HepG2 (cell line): ENCODE measurements at regions not wholly inside any gene's neighbourhood (a gene's known extent, or its start where the extent isn't known, plus 50 kb on each side); places are given as distances from the start of the nearest gene placed in this dataset.

Experiments
- ATAC-seq: fragments of 200-7000 bp; cut with Tn5 transposase; 3 replicates; pipeline ENCODE4 v1.9.1; 2020; ENCODE audit warnings: mild to moderate bottlenecking, moderate library complexity
- BruUV-seq: library from RNA; stranded (reverse); fragments of 400-500 nt; replicated peaks from 2 replicates; lab custom pipeline; 2021; lab: Mats Ljungman, UMichigan
- CTCF ChIA-PET: fragments of 300-600 bp; formaldehyde crosslinking; extraction: SDS; loops from one replicate; lab custom pipeline; 2021; ENCODE audit warnings: low total read pairs, inconsistent platforms, low intra/inter-chr PET ratio; lab: Yijun Ruan, JAX
- POLR2A ChIA-PET: fragments of 350-600 bp; sonication (Branson Sonifier 250); formaldehyde crosslinking; loops from one replicate; lab custom pipeline; 2020; ENCODE audit warnings: antibody characterized with exemption, inconsistent platforms; lab: Yijun Ruan, JAX
- DNase-seq: peaks from one replicate; pipeline ENCODE4 v3.0.0-alpha.2; 2015; ENCODE audit warnings: low spot score
- FAIRE-seq: peaks from 3 replicates; lab custom pipeline; 2011; peaks lifted over from hg19 to GRCh38; lab: Jason Lieb, UNC
- H2AFZ ChIP-seq: one replicate; pipeline ENCODE4 v1.6.1; 2011; ENCODE audit warnings: low read length, inconsistent platforms
- H3K27ac ChIP-seq: fragments of 300-600 bp; 3 replicates; pipeline ENCODE4 v1.8.0; 2011; ENCODE audit warnings: mixed run types, mild to moderate bottlenecking, mixed read lengths, low read length, inconsistent platforms; ENCODE audit not compliant: insufficient read depth; ENCODE audit errors: extremely low read length
- H3K27me3 ChIP-seq, 2 experiments: fragments of 200-600 bp in 1 of 2; 2 replicates in 1 of 2; 3 replicates in 1 of 2; pipeline versions ENCODE4 v1.6.0 to v1.8.0; 2011; ENCODE audit warnings: low read length in 2 of 2, mild to moderate bottlenecking in 2 of 2, moderate library complexity in 2 of 2, inconsistent platforms in 1 of 2; ENCODE audit not compliant: insufficient read depth in 2 of 2, control insufficient read depth in 1 of 2
- H3K36me3 ChIP-seq, 2 experiments: fragments of 200-600 bp in 1 of 2; replicated peaks in 1 of 2; 2 replicates in 1 of 2; 3 replicates in 1 of 2; pipeline versions ENCODE4 v1.5.1 to v1.8.0; 2011; ENCODE audit warnings: low read length in 2 of 2, inconsistent platforms in 1 of 2; ENCODE audit not compliant: insufficient read depth in 2 of 2, control insufficient read depth in 1 of 2
- H3K4me1 ChIP-seq: 2 replicates; pipeline ENCODE4 v1.5.1; 2012; ENCODE audit warnings: low read length, inconsistent platforms; ENCODE audit not compliant: insufficient read depth
- H3K4me2 ChIP-seq: 2 replicates; pipeline ENCODE4 v1.6.0; 2011; ENCODE audit warnings: low read depth, low read length, inconsistent platforms
- H3K4me3 ChIP-seq, 3 experiments: fragments of 200-600 bp in 1 of 3; sonication (generic), shearing (Covaris generic) in 1 of 3; replicated peaks in 1 of 3; 2 replicates each; pipeline ENCODE4 v1.5.1; 2011 to 2016; ENCODE audit warnings: low read length in 3 of 3, inconsistent platforms in 2 of 3, low read depth in 2 of 3, mild to moderate bottlenecking in 2 of 3, control low read depth in 1 of 3, mixed read lengths in 1 of 3; ENCODE audit not compliant: insufficient read depth in 1 of 3
- H3K79me2 ChIP-seq: one replicate; pipeline ENCODE4 v1.6.1; 2011; ENCODE audit warnings: low read length, inconsistent platforms; ENCODE audit not compliant: insufficient read depth
- H3K9ac ChIP-seq: 2 replicates; pipeline ENCODE4 v1.6.0; 2011; ENCODE audit warnings: mild to moderate bottlenecking, low read depth, low read length, inconsistent platforms; ENCODE audit not compliant: insufficient read depth
- H3K9me3 ChIP-seq: 2 replicates; pipeline ENCODE4 v1.5.1; 2012; ENCODE audit warnings: mild to moderate bottlenecking, low read length
- H4K20me1 ChIP-seq: 2 replicates; pipeline ENCODE4 v1.6.0; 2011; ENCODE audit warnings: inconsistent platforms, mild to moderate bottlenecking, low read length, moderate library complexity; ENCODE audit not compliant: insufficient read depth
- IRX3 ChIP-seq: sonication (generic); formaldehyde crosslinking; IDR thresholded peaks from 2 replicates; pipeline ENCODE4 v1.8.1; 2023; ENCODE audit warnings: mild to moderate bottlenecking, low read depth, missing genetic modification reagents, borderline replicate concordance
- NR2C2 ChIP-seq: sonication (generic); formaldehyde crosslinking; IDR thresholded peaks from 2 replicates; pipeline ENCODE4 v1.4.0; 2020; ENCODE audit warnings: missing genetic modification reagents, mild to moderate bottlenecking, moderate library complexity, borderline replicate concordance
- POLR2A ChIP-seq, 2 experiments: IDR thresholded peaks; 2 replicates each; pipeline ENCODE4 v1.6.1; 2011; ENCODE audit warnings: low read depth in 2 of 2, low read length in 2 of 2, mild to moderate bottlenecking in 1 of 2, moderate library complexity in 1 of 2; ENCODE audit not compliant: insufficient read depth in 1 of 2
- ZNF333 ChIP-seq: sonication (generic); formaldehyde crosslinking; IDR thresholded peaks from 2 replicates; pipeline ENCODE4 v1.4.0; 2020; ENCODE audit warnings: mild to moderate bottlenecking, missing genetic modification reagents, borderline replicate concordance
- ZNF570 ChIP-seq: sonication (generic); formaldehyde crosslinking; IDR thresholded peaks from 2 replicates; pipeline ENCODE4 v1.4.0; 2020; ENCODE audit warnings: mild to moderate bottlenecking, missing genetic modification reagents, borderline replicate concordance
- ZNF616 ChIP-seq: sonication (generic); formaldehyde crosslinking; IDR thresholded peaks from 2 replicates; pipeline ENCODE4 v1.5.0; 2020; ENCODE audit warnings: low read depth, mild to moderate bottlenecking, missing genetic modification reagents
- WGBS: methylation state at CpG from one replicate; pipeline ENCODE4 v1.1.6; 2017; ENCODE audit warnings: low lambda C conversion rate; 5-methylcytosine and 5-hydroxymethylcytosine counted together
- in situ Hi-C: cut with HindIII; loops from 2 replicates; pipeline ENCODE4 v1.10.0; 2017; ENCODE audit warnings: low pct_unique_long_range_greater_than_20kb; ENCODE audit not compliant: extremely low pct_ligation_motif_present
- intact Hi-C: fragments of 100-400 bp; cut with micrococcal nuclease; formaldehyde crosslinking; loops from one replicate; pipeline ENCODE4 v1.10.0; 2022; ENCODE audit not compliant: unreplicated experiment
- TF ChIP-seq, protein P1 (sequence below): sonication (generic); formaldehyde crosslinking; IDR thresholded peaks from 2 replicates; pipeline ENCODE4 v1.4.0; 2020; ENCODE audit warnings: missing genetic modification reagents
- TF ChIP-seq, protein P2 (sequence below), 2 experiments: sonication (generic) in 1 of 2; formaldehyde crosslinking in 1 of 2; IDR thresholded peaks; 2 replicates each; pipeline versions ENCODE4 v1.5.1 to v1.6.1; 2011 to 2020; ENCODE audit warnings: borderline replicate concordance in 1 of 2, low read depth in 1 of 2, low read length in 1 of 2, mild to moderate bottlenecking in 1 of 2, missing genetic modification reagents in 1 of 2, moderate library complexity in 1 of 2
- TF ChIP-seq, protein P3 (sequence below): sonication (generic); formaldehyde crosslinking; IDR thresholded peaks from 2 replicates; pipeline ENCODE4 v1.9.0; 2022; ENCODE audit warnings: missing genetic modification reagents, mild to moderate bottlenecking, borderline replicate concordance

DNA sequence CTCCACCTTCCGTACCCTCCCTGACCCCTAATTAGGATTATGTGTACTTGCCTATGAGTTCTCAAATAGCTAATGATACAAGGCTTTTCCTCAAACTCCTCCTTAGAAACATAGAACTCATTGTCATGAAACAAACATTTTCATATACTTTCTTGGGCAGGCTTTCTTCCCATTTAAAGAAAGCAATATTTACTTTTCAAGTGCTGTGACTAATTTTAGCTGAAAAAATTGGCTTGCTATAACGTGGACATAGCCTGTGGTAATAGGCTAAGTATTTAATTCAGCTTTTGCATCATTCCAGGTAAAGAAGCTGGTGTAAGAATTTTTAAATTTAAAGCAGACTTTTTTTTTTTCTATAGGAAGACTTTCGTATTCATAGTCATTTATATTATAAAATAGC, 208.7 kb downstream of the SOX2 start:
- H4K20me1 ChIP-seq: no peaks in the 10 kb centered on the region
- no TSS peak for BruUV-seq
- no peaks in the 10 kb centered on the region for H3K36me3 ChIP-seq
- no peaks in the 10 kb centered on the region for H3K4me1 ChIP-seq
- no peak overlapping the region for H3K9ac ChIP-seq
- intact Hi-C loops (no loop called here), in situ Hi-C loops (no loop called here)
- no peak overlapping the region for H3K4me2 ChIP-seq
- FAIRE-seq: no peak
- 27% methylated on average over 3 of the region's 3 CpGs for WGBS
- ATAC-seq: no peak
- H3K27ac ChIP-seq: no peak overlapping the region
- DNase-seq: no peak
- H3K27me3 ChIP-seq: no peaks in the 10 kb centered on the region; a peak in 1 of 5 replicates
- TF ChIP-seq ZNF333 (CRISPR knock-in tag) (no peak), ZNF570 (CRISPR knock-in tag) (no peak), ZNF616 (no peak), POLR2A (IDR thresholded peaks at IDR 0.05; ENCODE audit: insufficient read depth in 1 of 2, low read depth in 2 of 2, low read length in 2 of 2) (no peak), NR2C2 (no peak), IRX3 (CRISPR knock-in tag) (no peak)
- TF ChIP-seq, protein P1, sequence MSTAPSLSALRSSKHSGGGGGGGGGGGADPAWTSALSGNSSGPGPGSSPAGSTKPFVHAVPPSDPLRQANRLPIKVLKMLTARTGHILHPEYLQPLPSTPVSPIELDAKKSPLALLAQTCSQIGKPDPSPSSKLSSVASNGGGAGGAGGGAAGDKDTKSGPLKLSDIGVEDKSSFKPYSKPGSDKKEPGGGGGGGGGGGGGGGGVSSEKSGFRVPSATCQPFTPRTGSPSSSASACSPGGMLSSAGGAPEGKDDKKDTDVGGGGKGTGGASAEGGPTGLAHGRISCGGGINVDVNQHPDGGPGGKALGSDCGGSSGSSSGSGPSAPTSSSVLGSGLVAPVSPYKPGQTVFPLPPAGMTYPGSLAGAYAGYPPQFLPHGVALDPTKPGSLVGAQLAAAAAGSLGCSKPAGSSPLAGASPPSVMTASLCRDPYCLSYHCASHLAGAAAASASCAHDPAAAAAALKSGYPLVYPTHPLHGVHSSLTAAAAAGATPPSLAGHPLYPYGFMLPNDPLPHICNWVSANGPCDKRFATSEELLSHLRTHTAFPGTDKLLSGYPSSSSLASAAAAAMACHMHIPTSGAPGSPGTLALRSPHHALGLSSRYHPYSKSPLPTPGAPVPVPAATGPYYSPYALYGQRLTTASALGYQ (CRISPR knock-in tag): no peak
- TF ChIP-seq, protein P2, sequence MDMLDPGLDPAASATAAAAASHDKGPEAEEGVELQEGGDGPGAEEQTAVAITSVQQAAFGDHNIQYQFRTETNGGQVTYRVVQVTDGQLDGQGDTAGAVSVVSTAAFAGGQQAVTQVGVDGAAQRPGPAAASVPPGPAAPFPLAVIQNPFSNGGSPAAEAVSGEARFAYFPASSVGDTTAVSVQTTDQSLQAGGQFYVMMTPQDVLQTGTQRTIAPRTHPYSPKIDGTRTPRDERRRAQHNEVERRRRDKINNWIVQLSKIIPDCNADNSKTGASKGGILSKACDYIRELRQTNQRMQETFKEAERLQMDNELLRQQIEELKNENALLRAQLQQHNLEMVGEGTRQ (IDR thresholded peaks at IDR 0.05; ENCODE audit: low read depth, low read length): no peak
- TF ChIP-seq, protein P2 (CRISPR knock-in tag; IDR thresholded peaks at IDR 0.05; ENCODE audit: borderline replicate concordance): no peak
- TF ChIP-seq, protein P3, sequence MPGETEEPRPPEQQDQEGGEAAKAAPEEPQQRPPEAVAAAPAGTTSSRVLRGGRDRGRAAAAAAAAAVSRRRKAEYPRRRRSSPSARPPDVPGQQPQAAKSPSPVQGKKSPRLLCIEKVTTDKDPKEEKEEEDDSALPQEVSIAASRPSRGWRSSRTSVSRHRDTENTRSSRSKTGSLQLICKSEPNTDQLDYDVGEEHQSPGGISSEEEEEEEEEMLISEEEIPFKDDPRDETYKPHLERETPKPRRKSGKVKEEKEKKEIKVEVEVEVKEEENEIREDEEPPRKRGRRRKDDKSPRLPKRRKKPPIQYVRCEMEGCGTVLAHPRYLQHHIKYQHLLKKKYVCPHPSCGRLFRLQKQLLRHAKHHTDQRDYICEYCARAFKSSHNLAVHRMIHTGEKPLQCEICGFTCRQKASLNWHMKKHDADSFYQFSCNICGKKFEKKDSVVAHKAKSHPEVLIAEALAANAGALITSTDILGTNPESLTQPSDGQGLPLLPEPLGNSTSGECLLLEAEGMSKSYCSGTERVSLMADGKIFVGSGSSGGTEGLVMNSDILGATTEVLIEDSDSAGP: no peak
- TF ChIP-seq, all 625 proteins: peak for 0
- no peaks in the 10 kb centered on the region for H3K9me3 ChIP-seq
- no peaks in the 10 kb centered on the region for H3K79me2 ChIP-seq
- H3K4me3 ChIP-seq: no peak overlapping the region
- CTCF ChIA-PET: no interaction called here
- POLR2A ChIA-PET: no interaction called here
- H2AFZ ChIP-seq: no peak overlapping the region
